H1 (cell line): ENCODE measurements at regions not wholly inside any gene's neighbourhood (a gene's known extent, or its start where the extent isn't known, plus 50 kb on each side); places are given as distances from the start of the nearest gene placed in this dataset.

ENCODE experiments used
- CBX8 ChIP-seq: fragments of 300-800, 300-1000 bp; sonication (generic); IDR thresholded peaks from 2 replicates; pipeline ENCODE4 v1.7.1; 2016; ENCODE audit warnings: low read depth, low read length, borderline replicate concordance
- EZH2 ChIP-seq: fragments of 200-600 bp; sonication (generic); IDR thresholded peaks from 2 replicates; pipeline ENCODE4 v1.7.1; 2012; ENCODE audit warnings: low read depth, mild to moderate bottlenecking, moderate library complexity, low read length, inconsistent platforms; ENCODE audit not compliant: severe bottlenecking
- JUN ChIP-seq: IDR thresholded peaks from 2 replicates; pipeline ENCODE4 v1.6.1; 2011; ENCODE audit warnings: low read depth, mild to moderate bottlenecking, improper control_type of control experiment, low read length
- RBBP5 ChIP-seq: IDR thresholded peaks from 2 replicates; pipeline ENCODE4 v1.7.1; 2012; ENCODE audit warnings: low read depth, mild to moderate bottlenecking, inconsistent platforms, low read length, moderate library complexity, borderline replicate concordance
- SIN3A ChIP-seq, 2 experiments: IDR thresholded peaks in 1 of 2; conservative IDR thresholded peaks in 1 of 2; 2 replicates each; pipeline ENCODE4 v1.6.1; 2011 to 2012; ENCODE audit warnings: low read length in 2 of 2, improper control_type of control experiment in 1 of 2, low read depth in 1 of 2, mild to moderate bottlenecking in 1 of 2
- SRF ChIP-seq: IDR thresholded peaks from 2 replicates; pipeline ENCODE4 v1.6.1; 2011; ENCODE audit warnings: mild to moderate bottlenecking, low read depth, low read length, moderate library complexity
- TAF1 ChIP-seq: IDR thresholded peaks from 2 replicates; pipeline ENCODE4 v1.6.1; 2011; ENCODE audit warnings: mild to moderate bottlenecking, low read depth, low read length
- TF ChIP-seq, protein P1 (sequence below), 3 experiments: IDR thresholded peaks; 1 replicate in 2 of 3; 2 replicates in 1 of 3; pipeline versions ENCODE4 v1.5.1 to v1.6.1; 2011; ENCODE audit warnings: low read length in 3 of 3, mild to moderate bottlenecking in 3 of 3, inconsistent platforms in 2 of 3, low read depth in 1 of 3, moderate library complexity in 1 of 3; ENCODE audit not compliant: insufficient read depth in 1 of 3; ENCODE audit errors: control extremely low read depth in 1 of 3

DNA sequence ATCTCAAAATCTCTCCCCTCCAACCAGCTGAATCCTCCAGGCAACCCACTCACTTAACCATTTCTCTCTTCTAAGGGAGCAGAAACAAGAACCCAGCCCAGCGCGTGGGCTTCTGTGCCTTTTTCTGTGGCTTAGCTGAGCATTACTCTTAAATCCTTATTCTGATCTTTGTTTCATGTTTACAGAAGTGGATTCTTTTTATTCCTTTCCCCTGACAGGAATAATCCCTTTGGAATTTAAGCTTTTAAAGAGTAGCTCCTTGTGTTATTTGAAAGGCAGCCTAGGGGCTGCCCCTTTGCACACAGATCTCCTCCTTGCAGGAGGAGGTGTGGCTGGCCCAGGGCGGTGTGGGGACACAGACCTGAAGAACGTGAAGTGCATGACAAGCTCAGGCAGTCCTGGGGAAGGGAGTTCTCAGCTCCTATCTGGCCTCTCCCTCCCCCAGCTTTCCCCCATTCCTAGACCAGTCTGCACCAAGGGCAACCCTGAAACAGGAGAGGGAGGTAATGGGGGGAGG is 77.1 kb upstream of the UBE2E1 start:
- TF ChIP-seq EZH2 = no peak
- TF ChIP-seq JUN = no peak
- TF ChIP-seq CBX8 = no peak
- TF ChIP-seq RBBP5 = no peak
- TF ChIP-seq, protein P1, sequence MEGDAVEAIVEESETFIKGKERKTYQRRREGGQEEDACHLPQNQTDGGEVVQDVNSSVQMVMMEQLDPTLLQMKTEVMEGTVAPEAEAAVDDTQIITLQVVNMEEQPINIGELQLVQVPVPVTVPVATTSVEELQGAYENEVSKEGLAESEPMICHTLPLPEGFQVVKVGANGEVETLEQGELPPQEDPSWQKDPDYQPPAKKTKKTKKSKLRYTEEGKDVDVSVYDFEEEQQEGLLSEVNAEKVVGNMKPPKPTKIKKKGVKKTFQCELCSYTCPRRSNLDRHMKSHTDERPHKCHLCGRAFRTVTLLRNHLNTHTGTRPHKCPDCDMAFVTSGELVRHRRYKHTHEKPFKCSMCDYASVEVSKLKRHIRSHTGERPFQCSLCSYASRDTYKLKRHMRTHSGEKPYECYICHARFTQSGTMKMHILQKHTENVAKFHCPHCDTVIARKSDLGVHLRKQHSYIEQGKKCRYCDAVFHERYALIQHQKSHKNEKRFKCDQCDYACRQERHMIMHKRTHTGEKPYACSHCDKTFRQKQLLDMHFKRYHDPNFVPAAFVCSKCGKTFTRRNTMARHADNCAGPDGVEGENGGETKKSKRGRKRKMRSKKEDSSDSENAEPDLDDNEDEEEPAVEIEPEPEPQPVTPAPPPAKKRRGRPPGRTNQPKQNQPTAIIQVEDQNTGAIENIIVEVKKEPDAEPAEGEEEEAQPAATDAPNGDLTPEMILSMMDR (IDR thresholded peaks at IDR 0.05; ENCODE audit: control extremely low read depth in 1 of 3, insufficient read depth in 1 of 3, low read depth in 1 of 3, low read length in 3 of 3) = no peak
- no peak for TF ChIP-seq SIN3A (conservative IDR thresholded peaks at IDR 0.05 in 1 of 2, IDR thresholded peaks at IDR 0.05 in 1 of 2; ENCODE audit: low read depth in 1 of 2, low read length in 2 of 2)
- TF ChIP-seq SRF = no peak
- no peak for TF ChIP-seq TAF1
